ENCODE measurements at regions not wholly inside any gene's neighbourhood (a gene's known extent, or its start where the extent isn't known, plus 50 kb on each side); places are given as distances from the start of the nearest gene placed in this dataset.

GRCh38 chr10:130812381-130813148, 499.0 kb downstream of the TCERG1L start:
- DNase-seq (ENCODE audit: low read depth, low spot score), result no peak

GRCh38 chr10:130814610-130815009, 496.9 kb downstream of the TCERG1L start:
- no peak for DNase-seq (ENCODE audit: low read depth, low spot score)

- DNase-seq (ENCODE audit: low read depth, low spot score), result no peak
These were observed 495.2 kb downstream of the TCERG1L start for GRCh38 chr10:130816116-130816901.

GRCh38 chr10:130817046-130817624, 494.4 kb downstream of the TCERG1L start:
- no peak for DNase-seq (ENCODE audit: low read depth, low spot score)

GRCh38 chr10:130817674-130818073, 493.8 kb downstream of the TCERG1L start:
- DNase-seq (ENCODE audit: low read depth, low spot score), result no peak

GRCh38 chr10:130820880-130821482, 490.5 kb downstream of the TCERG1L start:
- no peak for DNase-seq (ENCODE audit: low read depth, low spot score)

GRCh38 chr10:130824230-130825014, 487.1 kb downstream of the TCERG1L start:
- no peak for DNase-seq (ENCODE audit: low read depth, low spot score)

- DNase-seq (ENCODE audit: low read depth, low spot score), result no peak
These were observed 477.9 kb downstream of the TCERG1L start for GRCh38 chr10:130833596-130833995.

GRCh38 chr10:130834170-130834569, 477.4 kb downstream of the TCERG1L start:
- no peak for DNase-seq (ENCODE audit: low read depth, low spot score)

- no peak for DNase-seq (ENCODE audit: low read depth, low spot score)
These were observed 476.9 kb downstream of the TCERG1L start for GRCh38 chr10:130834573-130834972.

GRCh38 chr10:130835068-130835467, 476.5 kb downstream of the TCERG1L start:
- DNase-seq (ENCODE audit: low read depth, low spot score), result no peak

GRCh38 chr10:130836344-130836743, 475.2 kb downstream of the TCERG1L start:
- DNase-seq (ENCODE audit: low read depth, low spot score), result no peak

GRCh38 chr10:130843051-130843653, 468.4 kb downstream of the TCERG1L start:
- DNase-seq (ENCODE audit: low read depth, low spot score), result no peak

GRCh38 chr10:130844310-130844709, 467.2 kb downstream of the TCERG1L start:
- no peak for DNase-seq (ENCODE audit: low read depth, low spot score)

- DNase-seq (ENCODE audit: low read depth, low spot score), result no peak
These were observed 464.4 kb downstream of the TCERG1L start for GRCh38 chr10:130847170-130847569.

- no peak for DNase-seq (ENCODE audit: low read depth, low spot score)
These were observed 462.7 kb downstream of the TCERG1L start for GRCh38 chr10:130848855-130849254.

- no peak for DNase-seq (ENCODE audit: low read depth, low spot score)
These were observed 457.4 kb downstream of the TCERG1L start for GRCh38 chr10:130854151-130854550.

- no peak for DNase-seq (ENCODE audit: low read depth, low spot score)
These were observed 453.8 kb downstream of the TCERG1L start for GRCh38 chr10:130857631-130858295.

- DNase-seq (ENCODE audit: low read depth, low spot score), result no peak
These were observed 452.9 kb downstream of the TCERG1L start for GRCh38 chr10:130858626-130859025.

GRCh38 chr10:130859427-130859826, 452.1 kb downstream of the TCERG1L start:
- no peak for DNase-seq (ENCODE audit: low read depth, low spot score)

Measured in activated CD4-positive, CD25-positive, alpha-beta regulatory T cell treated with anti-CD3 and anti-CD28 coated beads, Interleukin-2, amount 50 U/mL, for 16 hours (primary cell).